Neural progenitor cell (in vitro differentiated cells): ENCODE measurements at regions not wholly inside any gene's neighbourhood (a gene's known extent, or its start where the extent isn't known, plus 50 kb on each side); places are given as distances from the start of the nearest gene placed in this dataset.

ENCODE experiments used
- DNase-seq: peaks from one replicate; pipeline ENCODE4 v3.0.0-alpha.2; 2016; ENCODE audit warnings: low spot score
- H2AFZ ChIP-seq: fragments of 200-600 bp; sonication (generic); replicated peaks from 2 replicates; pipeline ENCODE4 v1.6.1; 2016; ENCODE audit warnings: antibody characterized with exemption
- H3F3A ChIP-seq: fragments of 200-600 bp; sonication (generic); 2 replicates; pipeline ENCODE4 v1.6.1; 2016; ENCODE audit warnings: antibody characterized with exemption, low read depth
- H3K27ac ChIP-seq: fragments of 200-600 bp; sonication (generic); 2 replicates; pipeline ENCODE4 v1.5.1; 2016; ENCODE audit warnings: mild to moderate bottlenecking
- H3K27me3 ChIP-seq: fragments of 200-600 bp; sonication (generic); 2 replicates; pipeline ENCODE4 v1.6.1; 2016; ENCODE audit warnings: mild to moderate bottlenecking, moderate library complexity
- H3K36me3 ChIP-seq: fragments of 200-600 bp; sonication (generic); 2 replicates; pipeline ENCODE4 v1.5.1; 2016
- H3K4me1 ChIP-seq: fragments of 200-600 bp; sonication (generic); 2 replicates; pipeline ENCODE4 v1.6.1; 2016; ENCODE audit warnings: mixed run types
- H3K4me2 ChIP-seq: fragments of 200-600 bp; sonication (generic); 2 replicates; pipeline ENCODE4 v1.6.1; 2016
- H3K4me3 ChIP-seq: fragments of 200-600 bp; sonication (generic); 2 replicates; pipeline ENCODE4 v1.5.1; 2016
- H3K79me2 ChIP-seq: fragments of 200-600 bp; sonication (generic); 2 replicates; pipeline ENCODE4 v1.6.1; 2016; ENCODE audit warnings: low read depth
- H3K9ac ChIP-seq: fragments of 200-600 bp; sonication (generic); 2 replicates; pipeline ENCODE4 v1.6.1; 2016
- H3K9me3 ChIP-seq: fragments of 200-600 bp; sonication (generic); 2 replicates; pipeline ENCODE4 v1.5.1; 2016; ENCODE audit warnings: low read depth
- H4K20me1 ChIP-seq: fragments of 200-600 bp; sonication (generic); 2 replicates; pipeline ENCODE4 v1.6.1; 2016; ENCODE audit warnings: low read depth
- H3K27ac Mint-ChIP-seq: 3 replicates; pipeline ENCODE4 v1.8.0; 2021; ENCODE audit warnings: mixed read lengths
- H3K27me3 Mint-ChIP-seq: 2 replicates; pipeline ENCODE4 v1.8.0; 2022; ENCODE audit warnings: low read depth, mild to moderate bottlenecking, inconsistent platforms, moderate library complexity, mixed read lengths; ENCODE audit not compliant: insufficient read depth
- H3K36me3 Mint-ChIP-seq: 3 replicates; pipeline ENCODE4 v1.8.0; 2021; ENCODE audit warnings: mixed read lengths
- H3K4me1 Mint-ChIP-seq: 3 replicates; pipeline ENCODE4 v1.8.0; 2021; ENCODE audit warnings: mixed read lengths
- H3K4me3 Mint-ChIP-seq: 3 replicates; pipeline ENCODE4 v1.8.0; 2021; ENCODE audit warnings: mild to moderate bottlenecking, moderate library complexity, mixed read lengths
- H3K9me3 Mint-ChIP-seq: 3 replicates; pipeline ENCODE4 v1.8.0; 2020; ENCODE audit warnings: mixed read lengths
- EZH2 ChIP-seq: fragments of 200-600 bp; sonication (generic); IDR thresholded peaks from 2 replicates; pipeline ENCODE4 v1.6.1; 2017; ENCODE audit warnings: antibody characterized with exemption, mild to moderate bottlenecking, moderate library complexity
- EZH2phosphoT487 ChIP-seq: fragments of 200-600 bp; sonication (generic); IDR thresholded peaks from 2 replicates; pipeline ENCODE4 v1.6.1; 2017; ENCODE audit warnings: antibody characterized with exemption
- TF ChIP-seq, protein P1 (sequence below): fragments of 200-600 bp; sonication (generic); IDR thresholded peaks from 2 replicates; pipeline ENCODE4 v1.5.1; 2017; ENCODE audit warnings: antibody characterized with exemption, mild to moderate bottlenecking

GRCh38 chr18:10400534-10401307 is 53.7 kb upstream of the APCDD1 start:
- Mint-ChIP-seq H3K27ac (peak overlapping the region; percentile 92), H3K36me3 (peaks cover 1% of the 10 kb centered on the region), H3K4me3 (peak overlapping the region; percentile 3), H3K9me3 (peaks cover 10% of the 10 kb centered on the region), H3K4me1 (peaks cover 85% of the 10 kb centered on the region), H3K27me3 (peaks cover 4% of the 10 kb centered on the region)
- no peak for TF ChIP-seq EZH2phosphoT487
- TF ChIP-seq, protein P1, sequence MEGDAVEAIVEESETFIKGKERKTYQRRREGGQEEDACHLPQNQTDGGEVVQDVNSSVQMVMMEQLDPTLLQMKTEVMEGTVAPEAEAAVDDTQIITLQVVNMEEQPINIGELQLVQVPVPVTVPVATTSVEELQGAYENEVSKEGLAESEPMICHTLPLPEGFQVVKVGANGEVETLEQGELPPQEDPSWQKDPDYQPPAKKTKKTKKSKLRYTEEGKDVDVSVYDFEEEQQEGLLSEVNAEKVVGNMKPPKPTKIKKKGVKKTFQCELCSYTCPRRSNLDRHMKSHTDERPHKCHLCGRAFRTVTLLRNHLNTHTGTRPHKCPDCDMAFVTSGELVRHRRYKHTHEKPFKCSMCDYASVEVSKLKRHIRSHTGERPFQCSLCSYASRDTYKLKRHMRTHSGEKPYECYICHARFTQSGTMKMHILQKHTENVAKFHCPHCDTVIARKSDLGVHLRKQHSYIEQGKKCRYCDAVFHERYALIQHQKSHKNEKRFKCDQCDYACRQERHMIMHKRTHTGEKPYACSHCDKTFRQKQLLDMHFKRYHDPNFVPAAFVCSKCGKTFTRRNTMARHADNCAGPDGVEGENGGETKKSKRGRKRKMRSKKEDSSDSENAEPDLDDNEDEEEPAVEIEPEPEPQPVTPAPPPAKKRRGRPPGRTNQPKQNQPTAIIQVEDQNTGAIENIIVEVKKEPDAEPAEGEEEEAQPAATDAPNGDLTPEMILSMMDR, result no peak
- TF ChIP-seq EZH2, result no peak
- no peak for DNase-seq
- Histone ChIP-seq H3K9me3 (no peaks in the 10 kb centered on the region), H3F3A (peaks cover 38% of the 10 kb centered on the region), H3K79me2 (no peaks in the 10 kb centered on the region), H3K27me3 (peaks cover 6% of the 10 kb centered on the region), H3K9ac (no peak overlapping the region), H4K20me1 (peaks cover 15% of the 10 kb centered on the region), H3K4me2 (peak overlapping the region; percentile 37), H3K27ac (no peak overlapping the region), H2AFZ (no peak overlapping the region), H3K4me1 (peaks cover 66% of the 10 kb centered on the region), H3K4me3 (no peak overlapping the region), H3K36me3 (no peaks in the 10 kb centered on the region)

GRCh38 chr18:10401521-10401920 is 52.9 kb upstream of the APCDD1 start:
- Mint-ChIP-seq H3K9me3 (peaks cover 4% of the 10 kb centered on the region), H3K27ac (peak overlapping the region; percentile 91), H3K4me3 (no peak overlapping the region), H3K27me3 (peaks cover 4% of the 10 kb centered on the region), H3K36me3 (no peaks in the 10 kb centered on the region), H3K4me1 (peaks cover 93% of the 10 kb centered on the region)
- no peak for TF ChIP-seq EZH2
- Histone ChIP-seq H3K27me3 (peaks cover 8% of the 10 kb centered on the region), H3K4me1 (peaks cover 74% of the 10 kb centered on the region), H3K27ac (no peak overlapping the region), H3F3A (peaks cover 46% of the 10 kb centered on the region), H4K20me1 (peaks cover 15% of the 10 kb centered on the region), H2AFZ (no peak overlapping the region), H3K9ac (no peak overlapping the region), H3K36me3 (no peaks in the 10 kb centered on the region), H3K9me3 (no peaks in the 10 kb centered on the region), H3K4me3 (no peak overlapping the region), H3K4me2 (peak overlapping the region; percentile 37), H3K79me2 (no peaks in the 10 kb centered on the region)
- peak; percentile 46 for DNase-seq

DNA sequence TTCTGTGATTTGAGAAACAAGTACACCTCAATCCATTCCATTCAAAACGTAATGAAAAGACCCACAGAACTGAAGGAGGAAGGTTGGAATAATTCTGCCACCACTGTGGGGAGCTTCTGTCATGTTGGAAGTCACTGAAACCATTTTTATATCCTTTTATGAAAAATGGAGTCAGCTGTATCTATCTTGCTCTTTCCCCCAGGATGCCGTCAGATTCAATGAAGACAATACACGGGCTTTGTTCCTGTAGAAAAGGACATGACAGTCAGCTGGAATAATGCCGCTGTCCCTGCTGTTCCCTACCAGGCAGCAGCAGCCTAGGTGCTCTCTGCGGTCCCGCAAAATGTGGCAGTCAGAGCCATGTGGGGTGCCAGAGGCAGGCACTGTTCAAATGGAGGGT is 52.5 kb upstream of the APCDD1 start:
- Histone ChIP-seq H2AFZ (no peak overlapping the region), H3K27ac (no peak overlapping the region), H3K4me2 (peak overlapping the region; percentile 37), H3K79me2 (no peaks in the 10 kb centered on the region), H3F3A (peaks cover 49% of the 10 kb centered on the region), H3K27me3 (peaks cover 12% of the 10 kb centered on the region), H4K20me1 (peaks cover 15% of the 10 kb centered on the region), H3K4me3 (no peak overlapping the region), H3K9ac (no peak overlapping the region), H3K9me3 (no peaks in the 10 kb centered on the region), H3K4me1 (peaks cover 78% of the 10 kb centered on the region), H3K36me3 (no peaks in the 10 kb centered on the region)
- Mint-ChIP-seq H3K36me3 (no peaks in the 10 kb centered on the region), H3K4me3 (no peak overlapping the region), H3K27ac (peak overlapping the region; percentile 91), H3K27me3 (peaks cover 4% of the 10 kb centered on the region), H3K9me3 (peaks cover 2% of the 10 kb centered on the region), H3K4me1 (peaks cover 96% of the 10 kb centered on the region)
- DNase-seq, result peak; percentile 25
- TF ChIP-seq EZH2phosphoT487 (no peak), EZH2 (no peak)
- TF ChIP-seq, protein P1, result no peak

DNA sequence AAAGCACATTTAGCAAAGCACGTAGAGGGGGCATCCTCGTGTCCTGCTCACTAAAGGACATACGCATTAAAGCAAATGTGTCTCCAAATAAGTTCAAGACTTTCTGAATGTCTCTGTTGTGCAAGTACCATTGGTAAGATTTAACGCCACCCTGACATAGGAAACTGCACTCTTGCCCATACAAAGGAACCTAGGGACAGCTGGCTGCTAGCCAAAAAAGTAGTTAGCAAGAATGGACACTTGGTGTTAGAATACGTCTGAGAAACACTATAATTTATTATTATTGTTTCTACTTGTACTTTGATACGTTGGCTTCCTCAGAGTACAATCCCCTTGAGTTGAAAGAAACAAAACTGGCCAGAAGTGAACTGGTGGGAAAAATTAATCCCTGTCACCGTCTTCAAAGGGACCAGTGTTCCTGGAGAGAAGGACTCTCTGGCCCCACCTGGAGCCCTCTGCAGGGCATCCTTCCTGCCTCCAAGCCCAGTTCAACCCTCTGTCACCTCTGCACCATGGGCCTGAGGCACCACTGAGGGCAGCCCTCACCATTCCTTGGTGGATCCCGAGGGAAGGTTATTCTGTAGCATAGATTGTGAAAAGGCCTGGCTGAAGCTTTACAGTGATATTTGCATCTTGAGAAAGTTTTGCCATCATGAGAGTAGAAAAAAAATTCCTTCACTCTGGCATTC is 51.4 kb upstream of the APCDD1 start:
- H2AFZ ChIP-seq, result no peak overlapping the region
- no peaks in the 10 kb centered on the region for H3K36me3 ChIP-seq
- peak; percentile 50 for DNase-seq
- peaks cover 76% of the 10 kb centered on the region for H3K4me1 ChIP-seq
- no peak overlapping the region for H3K4me3 ChIP-seq
- no peaks in the 10 kb centered on the region for H3K79me2 ChIP-seq
- peaks cover 50% of the 10 kb centered on the region for H3F3A ChIP-seq
- peaks cover 15% of the 10 kb centered on the region for H3K27me3 ChIP-seq
- peak overlapping the region; percentile 62 for H3K4me2 ChIP-seq
- Mint-ChIP-seq H3K36me3 (no peaks in the 10 kb centered on the region), H3K4me1 (peaks cover 97% of the 10 kb centered on the region), H3K9me3 (peaks cover 2% of the 10 kb centered on the region), H3K4me3 (no peak overlapping the region), H3K27me3 (peaks cover 4% of the 10 kb centered on the region), H3K27ac (peak overlapping the region; percentile 95)
- H3K27ac ChIP-seq, result peak overlapping the region; percentile 9
- no peaks in the 10 kb centered on the region for H3K9me3 ChIP-seq
- H3K9ac ChIP-seq, result no peak overlapping the region
- peaks cover 15% of the 10 kb centered on the region for H4K20me1 ChIP-seq
- TF ChIP-seq EZH2phosphoT487 (no peak), EZH2 (no peak)
- TF ChIP-seq, protein P1, result no peak
